Esophagus squamous epithelium (tissue), 5 donors: ENCODE measurements at regions not wholly inside any gene's neighbourhood (a gene's known extent, or its start where the extent isn't known, plus 50 kb on each side); places are given as distances from the start of the nearest gene placed in this dataset.

ENCODE experiments used
- DNase-seq: peaks from one replicate; lab custom pipeline; 2025; lab: John Stamatoyannopoulos, UW
- H3K27ac ChIP-seq, 4 donors: fragments of 200-600 bp; sonication (generic); one replicate each; pipeline ENCODE4 v1.5.1; 2016 to 2019; ENCODE audit warnings: mild to moderate bottlenecking in 1 of 4
- H3K27me3 ChIP-seq, 4 donors: fragments of 200-600 bp; sonication (generic); 1 replicate in 3 of 4; 2 replicates in 1 of 4; pipeline versions ENCODE4 v1.5.1 to v1.6.0; 2017 to 2021; ENCODE audit warnings: antibody characterized with exemption in 1 of 4
- H3K36me3 ChIP-seq, 3 donors: fragments of 200-600 bp; sonication (generic); one replicate each; pipeline ENCODE4 v1.5.1; 2016 to 2019
- H3K4me1 ChIP-seq, 3 donors: fragments of 200-600 bp; sonication (generic); one replicate each; pipeline ENCODE4 v1.5.1; 2017 to 2019
- H3K4me3 ChIP-seq, 4 donors: fragments of 200-600 bp; sonication (generic); 1 replicate in 3 of 4; 2 replicates in 1 of 4; pipeline ENCODE4 v1.5.1; 2016 to 2019; ENCODE audit warnings: mild to moderate bottlenecking in 2 of 4, moderate library complexity in 1 of 4
- H3K9me3 ChIP-seq, 3 donors: fragments of 200-600 bp; sonication (generic); one replicate each; pipeline ENCODE4 v1.5.1; 2016 to 2019
- POLR2A ChIP-seq, 4 donors: fragments of 450-650 bp; IDR thresholded peaks; one replicate each; pipeline ENCODE4 v1.6.1; 2017; ENCODE audit warnings: antibody characterized with exemption in 4 of 4, mild to moderate bottlenecking in 4 of 4, moderate library complexity in 3 of 4
- WGBS, 2 donors: methylation state at CpG; one replicate each; pipeline ENCODE4 v1.1.5; 2018; 5-methylcytosine and 5-hydroxymethylcytosine counted together
- intact Hi-C: fragments of 100-400 bp; cut with DNase I; formaldehyde crosslinking; loops from one replicate; pipeline ENCODE4 v1.15.0; 2022
- TF ChIP-seq, protein P1 (sequence below), 6 experiments: fragments of 450-650 bp in 4 of 6; fragments of 200-600 bp in 2 of 6; sonication (generic) in 2 of 6; IDR thresholded peaks; one replicate each; pipeline ENCODE4 v1.5.1; 2016 to 2019; ENCODE audit warnings: antibody characterized with exemption in 6 of 6, mild to moderate bottlenecking in 4 of 6, moderate library complexity in 4 of 6
- donor health status: DM: yes; HTN: yes; CAD: no.

DNA sequence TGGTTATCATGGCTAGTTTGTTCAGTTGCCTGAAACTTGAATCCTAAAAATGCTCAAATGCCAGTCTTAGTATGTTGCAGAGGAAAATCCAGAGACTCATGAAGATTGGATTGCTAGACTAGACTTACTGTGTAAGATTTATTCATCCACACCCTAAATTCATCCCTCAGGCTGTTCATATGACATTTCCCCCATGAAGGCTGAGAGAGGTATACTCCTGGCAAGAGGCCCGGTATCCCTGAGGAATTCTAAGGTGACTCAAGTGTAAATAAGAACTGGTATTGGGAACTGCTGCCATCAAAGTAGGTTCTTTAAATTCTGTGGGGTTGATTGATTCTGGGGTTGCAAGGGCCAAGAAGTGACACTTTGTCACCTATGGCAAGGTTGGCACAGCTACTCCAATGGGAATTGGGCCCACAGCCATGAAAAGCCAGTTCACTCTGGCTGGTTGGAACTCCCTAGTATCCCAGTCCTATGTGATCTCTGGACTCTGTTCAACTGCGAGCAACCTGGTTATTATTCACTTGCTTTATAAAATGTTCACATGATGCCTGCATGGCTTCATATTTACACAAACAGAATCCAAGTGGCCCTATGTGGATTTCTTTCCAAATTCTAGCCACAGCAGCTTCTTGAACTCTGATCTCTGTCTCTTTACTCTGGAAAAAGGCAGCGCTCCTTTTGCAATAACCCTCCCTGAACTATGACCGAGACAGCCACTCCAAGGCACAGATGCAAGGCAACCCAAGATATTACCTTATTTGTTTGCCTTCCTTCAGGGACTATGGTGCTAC lies 429.1 kb downstream of the CBLN2 start:
- 63 to 83% methylated on average over 4 of the region's 4 CpGs for WGBS, 2 donors
- intact Hi-C loops = no loop called here
- no peaks in the 10 kb centered on the region for H3K4me1 ChIP-seq
- TF ChIP-seq POLR2A (IDR thresholded peaks at IDR 0.05) = no peak
- TF ChIP-seq, protein P1, sequence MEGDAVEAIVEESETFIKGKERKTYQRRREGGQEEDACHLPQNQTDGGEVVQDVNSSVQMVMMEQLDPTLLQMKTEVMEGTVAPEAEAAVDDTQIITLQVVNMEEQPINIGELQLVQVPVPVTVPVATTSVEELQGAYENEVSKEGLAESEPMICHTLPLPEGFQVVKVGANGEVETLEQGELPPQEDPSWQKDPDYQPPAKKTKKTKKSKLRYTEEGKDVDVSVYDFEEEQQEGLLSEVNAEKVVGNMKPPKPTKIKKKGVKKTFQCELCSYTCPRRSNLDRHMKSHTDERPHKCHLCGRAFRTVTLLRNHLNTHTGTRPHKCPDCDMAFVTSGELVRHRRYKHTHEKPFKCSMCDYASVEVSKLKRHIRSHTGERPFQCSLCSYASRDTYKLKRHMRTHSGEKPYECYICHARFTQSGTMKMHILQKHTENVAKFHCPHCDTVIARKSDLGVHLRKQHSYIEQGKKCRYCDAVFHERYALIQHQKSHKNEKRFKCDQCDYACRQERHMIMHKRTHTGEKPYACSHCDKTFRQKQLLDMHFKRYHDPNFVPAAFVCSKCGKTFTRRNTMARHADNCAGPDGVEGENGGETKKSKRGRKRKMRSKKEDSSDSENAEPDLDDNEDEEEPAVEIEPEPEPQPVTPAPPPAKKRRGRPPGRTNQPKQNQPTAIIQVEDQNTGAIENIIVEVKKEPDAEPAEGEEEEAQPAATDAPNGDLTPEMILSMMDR (IDR thresholded peaks at IDR 0.05) = no peak
- no peak overlapping the region for H3K27ac ChIP-seq
- no peaks in the 10 kb centered on the region for H3K27me3 ChIP-seq
- no peak for DNase-seq
- peaks cover 0 to 9% (median 0%) of the 10 kb centered on the region in 3 donors for H3K9me3 ChIP-seq
- no peak overlapping the region for H3K4me3 ChIP-seq
- no peaks in the 10 kb centered on the region for H3K36me3 ChIP-seq

DNA sequence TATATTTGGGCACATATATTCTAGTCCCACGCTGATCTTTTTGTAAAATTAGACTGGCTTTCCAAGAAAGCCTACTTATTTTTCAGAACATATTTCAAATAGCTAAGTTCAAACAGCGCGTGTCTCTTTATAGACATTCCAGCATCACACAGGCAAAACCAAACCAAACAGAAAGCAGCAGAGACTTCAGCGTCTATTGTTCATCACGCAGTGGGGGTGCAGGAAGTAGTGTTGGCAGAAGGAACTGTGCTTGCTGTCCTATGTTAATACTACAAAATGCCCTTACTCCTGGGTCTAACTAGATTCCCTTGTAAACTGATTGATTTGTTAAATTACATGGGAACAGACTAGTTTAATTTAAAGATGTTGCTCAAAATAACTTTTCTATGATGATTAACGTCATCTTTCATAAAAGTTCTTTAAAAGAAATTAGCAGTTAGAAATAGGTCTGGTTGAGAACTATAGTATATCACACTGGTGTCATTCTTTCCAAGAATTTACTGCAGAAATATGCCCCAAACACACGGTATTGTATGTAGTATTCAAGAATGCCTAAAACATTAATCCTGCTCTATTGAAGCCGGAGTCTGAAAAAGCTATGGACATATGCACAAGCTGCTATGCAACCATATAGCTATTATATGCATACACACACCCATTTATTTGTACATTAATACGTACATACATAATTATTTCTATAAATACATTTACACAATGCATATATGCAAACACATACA lies 436.3 kb downstream of the CBLN2 start:
- Histone ChIP-seq H3K4me1 (no peaks in the 10 kb centered on the region), H3K27me3 (no peaks in the 10 kb centered on the region), H3K9me3 (peaks cover 0 to 4% (median 0%) of the 10 kb centered on the region in 3 donors), H3K27ac (no peak overlapping the region), H3K36me3 (no peaks in the 10 kb centered on the region), H3K4me3 (no peak overlapping the region)
- 21 to 27% methylated on average over 9 of the region's 9 CpGs for WGBS, 2 donors
- DNase-seq = no peak
- intact Hi-C loops = no loop called here
- TF ChIP-seq, protein P1 (IDR thresholded peaks at IDR 0.05) = no peak
- TF ChIP-seq POLR2A (IDR thresholded peaks at IDR 0.05) = no peak

DNA sequence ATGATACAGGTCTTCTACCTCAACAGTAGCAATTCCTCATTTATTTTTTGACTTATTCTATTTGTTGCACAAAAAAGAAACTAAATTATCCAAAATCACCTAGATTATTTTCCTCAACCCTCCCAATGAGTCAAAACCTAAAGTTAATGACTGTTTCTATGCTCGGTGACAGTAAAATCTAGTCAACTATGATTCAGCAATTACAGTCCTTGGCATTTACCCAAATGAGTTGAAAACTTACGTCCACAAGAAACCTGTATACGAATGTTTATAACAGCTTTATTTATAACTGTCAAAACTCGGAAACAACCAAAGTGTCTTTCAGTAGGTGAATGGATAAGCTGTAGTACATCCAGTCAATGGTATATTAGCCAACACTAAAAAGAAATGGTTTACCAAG lies 439.3 kb downstream of the CBLN2 start:
- no peak overlapping the region for H3K4me3 ChIP-seq
- TF ChIP-seq, protein P1 (IDR thresholded peaks at IDR 0.05) = no peak
- TF ChIP-seq POLR2A (IDR thresholded peaks at IDR 0.05) = no peak
- DNase-seq = no peak
- no peaks in the 10 kb centered on the region for H3K36me3 ChIP-seq
- WGBS, 2 donors = 59 to 73% methylated on average over 4 of the region's 4 CpGs
- H3K9me3 ChIP-seq = no peaks in the 10 kb centered on the region
- intact Hi-C loops = no loop called here
- no peak overlapping the region for H3K27ac ChIP-seq
- H3K4me1 ChIP-seq = no peaks in the 10 kb centered on the region
- H3K27me3 ChIP-seq = no peaks in the 10 kb centered on the region

DNA sequence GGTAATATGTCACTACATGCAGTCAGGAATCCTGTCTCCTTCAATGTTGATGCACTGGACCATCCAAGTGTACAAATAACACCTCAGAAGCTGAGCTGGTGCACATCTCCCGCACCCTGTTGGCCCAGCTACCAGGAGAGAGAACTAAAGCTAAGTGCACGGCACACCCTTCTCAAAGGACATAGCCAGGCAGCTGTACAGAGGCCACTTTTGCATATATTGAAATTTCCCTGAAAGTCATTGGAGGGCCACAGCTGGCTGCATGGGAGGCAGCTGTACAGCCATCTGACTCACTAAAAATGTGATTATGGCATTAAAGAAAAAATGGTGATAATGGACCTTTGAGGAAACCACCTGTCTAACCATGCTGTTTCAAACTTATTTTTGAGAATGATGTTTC lies 441.7 kb downstream of the CBLN2 start:
- no peaks in the 10 kb centered on the region for H3K27me3 ChIP-seq
- H3K27ac ChIP-seq = no peak overlapping the region
- H3K9me3 ChIP-seq = no peaks in the 10 kb centered on the region
- H3K4me1 ChIP-seq = no peaks in the 10 kb centered on the region
- no peak for TF ChIP-seq POLR2A (IDR thresholded peaks at IDR 0.05)
- TF ChIP-seq, protein P1 (IDR thresholded peaks at IDR 0.05) = no peak
- DNase-seq = no peak
- H3K36me3 ChIP-seq = no peaks in the 10 kb centered on the region
- H3K4me3 ChIP-seq = no peak overlapping the region
- intact Hi-C loops = no loop called here
- WGBS, 2 donors = no CpG with 5 or more reads among the region's 2 CpGs

DNA sequence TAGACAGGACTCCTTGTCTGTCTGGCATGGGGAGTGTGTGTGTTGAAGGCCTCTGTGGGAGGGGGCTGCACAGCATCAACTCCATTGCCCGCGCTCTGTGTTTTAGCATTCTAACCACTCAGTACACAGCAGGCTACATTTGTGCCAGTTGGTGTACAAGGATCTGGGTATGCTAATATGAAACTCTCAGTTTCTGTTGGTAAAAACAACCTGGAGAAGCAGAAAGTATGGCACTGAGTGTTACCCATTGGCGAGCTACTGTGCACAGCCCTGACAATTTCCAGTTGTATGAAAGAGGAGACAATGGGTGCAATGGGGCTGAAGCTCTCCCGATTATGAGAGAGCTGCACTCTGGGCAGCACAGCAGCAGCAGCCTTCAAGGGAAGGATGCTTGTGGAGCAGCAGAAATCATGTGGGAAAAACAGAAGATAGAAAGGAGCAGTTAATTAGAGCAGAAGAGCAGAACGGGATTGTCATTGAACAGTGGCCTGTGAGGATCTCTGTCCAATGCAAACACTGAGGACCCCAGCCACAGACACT lies 443.6 kb downstream of the CBLN2 start:
- Histone ChIP-seq H3K27me3 (no peaks in the 10 kb centered on the region), H3K36me3 (no peaks in the 10 kb centered on the region), H3K4me1 (no peaks in the 10 kb centered on the region), H3K9me3 (no peaks in the 10 kb centered on the region), H3K27ac (no peak overlapping the region), H3K4me3 (no peak overlapping the region)
- DNase-seq = no peak
- intact Hi-C loops = no loop called here
- TF ChIP-seq, protein P1 (IDR thresholded peaks at IDR 0.05) = no peak
- no peak for TF ChIP-seq POLR2A (IDR thresholded peaks at IDR 0.05)
- 64 to 70% methylated on average over 3 to 4 of the region's 5 CpGs for WGBS, 2 donors
